ENCODE measurements at regions not wholly inside any gene's neighbourhood (a gene's known extent, or its start where the extent isn't known, plus 50 kb on each side); places are given as distances from the start of the nearest gene placed in this dataset.

DNA sequence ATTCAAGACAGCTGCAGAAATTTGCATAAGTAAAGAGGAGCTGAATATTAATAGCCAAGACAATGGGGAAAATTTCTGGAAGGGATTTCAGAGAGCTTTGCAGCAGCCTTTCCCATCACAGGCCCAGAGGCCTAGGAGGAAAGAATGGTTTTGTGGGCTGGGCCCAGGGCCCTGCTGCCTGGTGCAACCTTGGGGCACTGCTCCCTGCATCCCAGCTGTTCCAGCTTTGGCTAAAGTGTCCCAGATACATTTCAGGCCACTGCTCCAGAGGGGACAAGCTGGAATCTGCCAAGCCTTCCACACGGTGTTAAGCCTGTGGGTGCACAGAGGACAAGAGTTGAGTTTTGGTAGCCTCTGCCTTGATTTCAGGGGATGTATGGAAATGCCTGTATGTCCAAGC is 185.6 kb upstream of the SFRP2 start:
- DNase-seq, result no peak

DNA sequence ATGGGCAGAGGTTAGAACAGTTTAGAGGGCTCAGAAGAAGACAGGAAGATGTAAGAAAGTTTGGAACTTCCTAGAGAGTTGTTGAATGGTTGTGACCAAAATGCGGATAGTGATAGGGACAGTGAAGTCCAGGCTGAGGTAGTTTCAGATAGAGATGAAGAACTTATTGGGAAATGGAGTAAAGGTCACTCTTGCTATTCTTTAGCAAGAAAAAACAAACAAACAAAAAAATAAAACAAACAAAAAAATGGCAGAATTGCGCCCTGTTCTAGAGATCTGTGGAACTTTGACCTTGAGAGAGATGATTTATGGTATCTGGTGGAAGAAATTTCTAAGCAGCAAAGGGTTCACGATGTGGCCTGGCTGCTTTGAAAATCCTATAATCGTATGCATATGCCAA is 185.1 kb upstream of the SFRP2 start:
- no peak for DNase-seq

- no peak for DNase-seq
Observed at GRCh38 chr4:153971899-153972298, 183.0 kb upstream of the SFRP2 start.

DNA sequence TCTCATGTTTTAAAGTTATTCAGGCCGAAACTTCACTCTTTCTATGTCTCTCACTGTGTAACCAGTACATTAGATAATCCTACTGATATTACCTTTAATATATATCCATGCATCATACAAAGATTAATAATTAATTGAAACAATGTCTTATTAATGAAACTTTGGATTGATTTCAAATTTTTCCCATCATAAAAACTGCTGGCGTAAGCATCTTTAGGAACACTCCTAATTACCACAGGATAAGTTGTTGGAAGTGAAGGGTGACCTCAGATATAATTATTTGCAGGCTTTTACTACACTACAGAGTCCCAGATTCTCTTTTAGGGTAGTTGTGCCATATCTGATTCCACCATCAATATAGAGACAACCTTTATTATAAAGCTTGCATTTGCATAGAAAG is 181.3 kb upstream of the SFRP2 start:
- DNase-seq, result no peak

DNA sequence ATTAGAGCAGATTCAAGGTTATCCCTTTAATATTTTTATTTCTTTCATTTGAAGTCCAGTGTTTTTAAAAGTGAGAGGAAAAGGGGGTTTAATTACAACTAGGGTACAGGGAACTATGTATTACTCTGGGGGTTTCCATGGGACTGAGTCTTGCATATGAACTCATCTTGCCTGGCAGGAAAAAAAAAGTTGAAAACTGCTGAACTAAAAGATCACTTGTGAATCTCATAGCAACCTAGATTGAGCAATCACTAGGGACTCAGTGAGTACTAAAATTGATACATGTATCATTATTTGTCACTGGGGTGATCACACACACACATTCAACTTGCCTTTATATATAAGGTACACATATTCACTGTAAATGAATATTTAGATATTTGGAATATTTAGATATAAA is 180.7 kb upstream of the SFRP2 start:
- DNase-seq, result no peak

GRCh38 chr4:153966641-153967040 is 177.8 kb upstream of the SFRP2 start:
- DNase-seq, result no peak

DNA sequence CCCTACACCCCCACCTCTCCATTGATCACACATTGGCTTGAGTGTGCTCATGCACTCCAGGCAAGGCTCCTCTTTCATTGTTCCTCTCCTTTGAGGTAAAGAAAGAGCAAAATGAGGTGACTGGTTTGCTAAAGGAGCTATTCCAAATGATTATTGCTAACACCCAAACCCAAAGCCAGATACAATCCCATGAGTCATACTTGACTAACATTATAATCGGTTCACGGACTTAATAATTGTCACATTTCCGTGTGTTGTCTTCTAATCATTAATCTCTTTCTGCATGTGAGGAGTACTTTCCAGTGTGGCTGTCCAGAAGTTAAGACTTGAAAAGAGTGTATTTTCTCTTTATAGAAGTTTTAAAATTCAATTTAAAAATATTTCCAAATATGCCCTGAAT is 174.3 kb upstream of the SFRP2 start:
- no peak for DNase-seq

DNA sequence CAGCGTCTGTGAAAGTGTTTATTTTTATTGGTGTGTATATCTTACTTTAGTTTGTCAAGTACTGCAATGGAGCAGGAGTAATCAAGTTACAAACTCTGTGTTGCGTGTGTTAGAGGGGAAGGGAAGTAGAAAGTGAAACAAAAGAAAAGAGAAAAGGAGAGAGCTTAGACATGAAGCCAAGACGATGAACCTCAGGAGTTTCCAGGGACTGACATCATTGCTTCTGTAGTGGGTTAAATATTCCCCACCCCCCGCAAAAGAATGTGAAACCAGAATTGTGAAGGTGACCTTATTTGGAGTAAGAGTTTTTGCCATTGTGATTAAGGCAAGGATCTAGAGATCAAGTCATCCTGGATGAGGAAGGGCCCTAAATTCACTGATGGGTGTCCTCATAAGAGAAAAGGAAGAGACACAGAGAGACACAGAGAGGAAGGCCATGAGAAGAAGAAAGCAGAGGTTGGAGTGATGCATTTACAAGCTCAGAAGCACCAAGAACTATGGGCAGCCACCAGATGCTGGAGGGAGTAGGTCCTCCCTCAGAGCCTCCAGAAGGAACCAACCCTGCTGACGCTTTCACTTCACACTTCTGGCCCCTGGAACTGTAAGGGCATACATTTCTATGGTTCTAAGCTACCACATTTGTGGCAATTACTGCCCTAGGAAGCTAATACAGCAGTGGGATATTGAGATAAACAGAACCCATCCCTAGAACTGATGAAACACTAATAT is 173.6 kb upstream of the SFRP2 start:
- DNase-seq, result no peak

DNA sequence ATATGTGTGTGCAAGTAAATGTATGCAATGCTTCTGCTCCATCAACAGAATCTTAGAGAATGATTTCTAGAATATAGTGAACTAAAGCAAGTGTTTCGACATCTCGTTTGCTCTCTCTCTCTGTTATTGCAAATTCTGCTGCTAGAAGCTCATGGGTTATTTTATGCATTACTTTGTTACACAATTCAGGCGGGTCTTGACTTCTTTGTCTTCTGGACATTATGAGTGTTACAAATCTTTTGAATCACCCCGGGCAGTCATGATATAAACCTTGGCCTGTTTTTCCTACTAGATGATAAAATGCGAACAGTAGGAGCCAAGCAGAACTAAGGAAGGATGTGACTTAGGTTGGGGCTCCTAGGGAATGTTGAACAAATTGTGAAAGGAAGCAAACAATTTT is 166.4 kb upstream of the SFRP2 start:
- DNase-seq, result no peak

DNA sequence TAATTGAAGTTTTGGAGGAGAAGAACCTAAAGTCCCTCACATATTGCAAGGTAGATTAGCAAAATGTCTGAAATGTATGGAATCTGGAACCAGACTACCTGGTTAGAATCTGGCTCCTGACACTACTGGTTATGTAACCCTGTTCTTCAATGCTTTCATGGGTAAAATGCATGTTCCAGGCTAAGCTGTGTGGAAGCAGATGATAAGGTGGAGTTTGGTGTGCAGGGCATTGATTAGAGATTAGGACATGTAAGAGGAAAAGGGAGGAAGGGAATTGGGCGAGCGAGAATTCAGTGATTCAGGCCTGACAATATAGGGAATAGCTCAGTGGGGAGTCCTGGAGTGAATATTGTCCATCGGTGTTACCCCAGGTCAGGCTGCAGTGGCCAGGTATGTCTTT is 165.8 kb upstream of the SFRP2 start:
- DNase-seq, result no peak

- peak in 1 of 2 experiments; percentile 3 for DNase-seq
Observed at GRCh38 chr4:153950100-153950979, 161.5 kb upstream of the SFRP2 start.

DNA sequence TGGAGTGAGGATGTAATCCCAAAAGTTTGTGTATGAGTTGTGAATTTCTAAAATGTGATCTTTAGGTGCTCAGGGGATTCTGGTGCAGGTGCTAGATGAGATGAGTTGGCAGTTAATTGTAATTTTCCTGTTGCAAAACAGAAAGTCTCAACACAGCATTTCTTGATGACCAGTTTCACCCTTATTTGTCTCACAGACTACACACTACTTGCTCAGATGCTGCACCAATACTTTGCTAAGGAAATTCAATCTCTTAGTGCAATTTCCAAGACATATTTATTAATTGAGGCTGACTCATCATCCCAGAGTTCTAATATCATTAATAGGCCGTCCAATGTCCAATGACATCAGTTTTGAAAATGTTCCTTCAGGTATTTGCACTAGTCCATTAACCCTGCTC is 159.2 kb upstream of the SFRP2 start:
- no peak for DNase-seq

GRCh38 chr4:153947124-153947523 is 158.2 kb upstream of the SFRP2 start:
- DNase-seq, result no peak

DNA sequence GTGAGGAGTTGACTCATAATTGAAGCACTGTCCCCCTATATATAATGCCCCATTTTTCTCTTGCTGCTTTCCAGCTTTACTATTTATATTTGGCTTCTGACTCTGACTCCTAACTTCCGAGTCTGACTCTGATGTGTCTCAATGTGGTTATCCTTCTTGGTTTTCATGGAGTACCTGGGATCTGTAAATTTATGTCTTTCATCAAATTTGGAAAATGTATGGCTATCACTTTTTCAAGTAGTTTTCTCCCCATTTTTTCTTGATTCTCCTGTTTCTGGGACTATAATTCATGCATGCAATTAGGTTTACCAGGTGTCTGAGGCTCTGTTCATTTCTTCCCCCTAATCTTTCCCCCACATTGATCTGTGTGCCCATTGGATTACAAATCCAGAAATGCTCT is 156.8 kb upstream of the SFRP2 start:
- no peak for DNase-seq

DNA sequence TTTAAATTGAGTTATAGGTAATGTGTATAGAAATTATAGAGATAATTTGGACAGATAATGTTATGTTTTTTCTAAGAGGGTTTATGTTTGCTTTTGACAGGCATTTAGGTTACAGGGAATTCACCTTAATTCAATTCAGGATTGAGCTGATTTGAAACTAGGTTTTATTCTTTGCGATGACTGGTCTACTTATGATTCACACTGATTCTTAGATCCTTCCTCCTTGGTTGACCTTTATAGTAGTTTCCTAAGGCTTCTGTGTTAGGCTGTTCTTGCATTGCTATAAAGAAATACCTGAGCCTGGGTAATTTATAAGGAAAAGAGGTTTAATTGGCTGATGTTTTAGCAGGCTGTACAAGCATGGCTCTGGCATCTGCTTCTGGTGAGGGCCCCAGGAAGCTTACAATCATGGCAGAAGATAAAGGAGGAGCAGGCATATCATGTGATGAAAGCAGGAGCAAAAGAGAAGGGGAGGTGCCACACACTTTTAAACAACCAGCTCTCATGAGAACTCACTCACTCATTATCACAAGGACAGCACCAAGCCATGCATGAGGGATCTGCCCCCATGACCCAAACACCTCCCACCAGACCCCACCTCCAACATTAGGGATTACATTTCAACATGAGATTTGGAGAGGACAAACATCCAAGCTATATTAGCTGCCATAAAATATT is 155.0 kb upstream of the SFRP2 start:
- no peak for DNase-seq

- no peak for DNase-seq
Observed at GRCh38 chr4:153940916-153941315, 152.0 kb upstream of the SFRP2 start.

- no peak for DNase-seq
Observed at GRCh38 chr4:153939570-153939969, 150.7 kb upstream of the SFRP2 start.

- no peak for DNase-seq
Observed at GRCh38 chr4:153938994-153939393, 150.1 kb upstream of the SFRP2 start.

DNA sequence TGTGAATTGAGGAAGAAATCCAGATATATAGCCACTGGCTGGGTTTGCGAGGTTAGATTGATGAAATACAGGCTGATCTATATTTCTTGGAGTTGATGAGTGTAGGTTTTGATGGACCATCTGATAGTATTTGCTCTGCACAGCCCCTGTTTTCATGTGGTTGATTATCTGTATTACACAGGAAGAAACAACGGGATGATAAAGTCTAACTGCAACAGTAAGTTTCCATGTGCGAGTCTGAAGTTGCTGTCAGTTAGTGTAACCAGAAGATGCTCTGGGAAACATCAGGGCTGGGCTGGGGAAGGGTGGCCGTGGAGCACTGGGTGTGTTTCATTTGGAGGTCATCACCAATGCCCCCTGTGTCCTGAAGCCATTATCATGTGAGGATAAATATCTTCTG is 148.4 kb upstream of the SFRP2 start:
- no peak for DNase-seq

GRCh38 chr4:153936121-153936520 is 147.2 kb upstream of the SFRP2 start:
- DNase-seq, result no peak

DNA sequence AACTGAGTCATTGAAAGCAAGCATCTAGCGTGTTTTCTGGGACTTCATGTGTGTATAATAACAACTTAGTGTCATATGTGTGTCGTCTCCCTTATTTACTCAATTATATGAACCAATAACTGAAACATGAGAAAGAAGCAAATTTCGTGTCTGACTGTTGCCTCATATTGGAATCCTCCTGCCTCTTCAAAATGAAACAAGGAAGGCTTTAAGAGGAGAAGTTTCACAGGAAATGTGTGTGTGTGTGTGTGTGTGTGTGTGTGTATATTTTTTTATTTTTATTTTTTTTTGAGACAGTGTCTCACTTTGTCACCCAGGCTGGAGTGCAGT is 145.8 kb upstream of the SFRP2 start:
- no peak for DNase-seq

GRCh38 chr4:153933915-153934687 is 145.2 kb upstream of the SFRP2 start:
- DNase-seq, result no peak

DNA sequence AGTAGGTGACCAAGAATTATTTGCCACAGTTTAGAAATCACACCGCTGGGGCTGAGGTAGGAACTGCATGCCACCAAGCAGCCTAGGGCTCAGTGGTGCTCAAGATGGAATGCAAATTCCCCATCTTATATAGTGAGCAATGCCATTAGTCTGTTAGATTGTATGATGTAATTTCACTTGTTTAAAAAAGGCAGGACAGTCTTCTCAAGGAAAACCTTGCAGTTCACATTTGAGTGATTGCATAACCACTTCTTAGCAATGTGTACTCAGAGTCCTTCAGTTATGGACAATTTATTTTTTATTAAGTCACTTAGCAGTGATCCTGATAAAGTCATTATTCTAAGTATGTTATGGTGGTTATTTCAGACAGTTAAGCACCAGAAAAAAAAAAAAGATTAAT is 142.9 kb upstream of the SFRP2 start:
- peak in 1 of 2 experiments; percentile 1 for DNase-seq

Data from AML-193 (cell line).